ENCODE measurements at regions not wholly inside any gene's neighbourhood (a gene's known extent, or its start where the extent isn't known, plus 50 kb on each side); places are given as distances from the start of the nearest gene placed in this dataset.

DNA sequence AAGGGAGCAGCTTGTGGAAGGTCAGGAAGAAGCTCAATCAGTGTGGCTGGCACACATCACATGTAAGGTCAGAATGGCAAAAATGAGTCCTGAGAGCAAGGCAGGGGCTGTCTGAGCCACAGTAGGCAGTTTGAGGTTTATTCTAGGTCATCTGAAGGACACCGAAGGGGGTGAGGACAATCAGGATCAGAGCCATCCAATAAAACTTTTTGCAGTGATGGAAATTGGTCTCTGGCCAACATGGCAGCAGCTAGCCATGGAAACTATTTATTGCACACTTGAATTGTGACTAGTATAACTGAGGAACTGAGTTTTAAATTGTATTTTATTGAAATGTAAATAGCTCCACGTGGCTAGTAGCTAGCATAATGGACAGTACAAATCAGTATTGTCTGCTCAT, 97.0 kb upstream of the CACNA1E start:
- TF ChIP-seq POLR2AphosphoS5 (IDR thresholded peaks at IDR 0.05; ENCODE audit: low read depth, low read length) (no peak), POLR2A (IDR thresholded peaks at IDR 0.05; ENCODE audit: low read depth, low read length) (no peak), SPI1 (IDR thresholded peaks at IDR 0.05; ENCODE audit: low read depth, low read length) (no peak)

Measured in GM12891 (cell line).